ENCODE measurements at regions not wholly inside any gene's neighbourhood (a gene's known extent, or its start where the extent isn't known, plus 50 kb on each side); places are given as distances from the start of the nearest gene placed in this dataset.

- TF ChIP-seq SNAI1 (CRISPR knock-in tag; IDR thresholded peaks at IDR 0.05; ENCODE audit: borderline replicate concordance) (no peak), ZGPAT (CRISPR knock-in tag; IDR thresholded peaks at IDR 0.05) (no peak), PHF8 (CRISPR knock-in tag; IDR thresholded peaks at IDR 0.05) (no peak), ZFP37 (CRISPR knock-in tag; IDR thresholded peaks at IDR 0.05; ENCODE audit: borderline replicate concordance) (no peak), GTF3A (CRISPR knock-in tag; conservative IDR thresholded peaks at IDR 0.05) (no peak), ZNF572 (CRISPR knock-in tag; IDR thresholded peaks at IDR 0.05) (no peak), NCOA5 (CRISPR knock-in tag; IDR thresholded peaks at IDR 0.05) (no peak), TBL1XR1 (IDR thresholded peaks at IDR 0.05; ENCODE audit: borderline replicate concordance, low read length, partially characterized antibody) (no peak), GPBP1L1 (CRISPR knock-in tag; IDR thresholded peaks at IDR 0.05) (no peak), ZSCAN9 (CRISPR knock-in tag; IDR thresholded peaks at IDR 0.05; ENCODE audit: borderline replicate concordance) (no peak)
Observed at GRCh38 chr11:106322106-106322505, 244.6 kb downstream of the AASDHPPT start (continued).

GRCh38 chr11:106326087-106326486 lies 248.6 kb downstream of the AASDHPPT start:
- no peak for DNase-seq (ENCODE audit: low spot score)
- intact Hi-C loops (cut with micrococcal nuclease; ENCODE audit: unreplicated experiment), result no loop called here
- Histone ChIP-seq H3K9ac (ENCODE audit: insufficient read depth, low read depth, low read length) (no peak overlapping the region), H3K4me3 (replicated peaks in 1 of 3; ENCODE audit: insufficient read depth in 1 of 3, low read depth in 2 of 3, low read length in 3 of 3) (no peak overlapping the region), H3K9me3 (ENCODE audit: low read length) (peaks cover 55% of the 10 kb centered on the region), H4K20me1 (ENCODE audit: insufficient read depth, low read length) (no peaks in the 10 kb centered on the region), H3K79me2 (ENCODE audit: insufficient read depth, low read length) (no peaks in the 10 kb centered on the region), H3K27me3 (ENCODE audit: control insufficient read depth in 1 of 2, insufficient read depth in 2 of 2, low read length in 2 of 2) (no peaks in the 10 kb centered on the region), H3K4me2 (ENCODE audit: low read depth, low read length) (no peak overlapping the region), H3K27ac (ENCODE audit: extremely low read length, insufficient read depth, low read length) (no peak overlapping the region), H3K4me1 (ENCODE audit: insufficient read depth, low read length) (no peaks in the 10 kb centered on the region), H2AFZ (ENCODE audit: low read length) (no peak overlapping the region), H3K36me3 (replicated peaks in 1 of 2; ENCODE audit: control insufficient read depth in 1 of 2, insufficient read depth in 2 of 2, low read length in 2 of 2) (no peaks in the 10 kb centered on the region)
- CTCF ChIA-PET (ENCODE audit: low intra/inter-chr PET ratio, low total read pairs), result no interaction called here
- WGBS (ENCODE audit: low lambda C conversion rate), result 1% methylated on average over 3 of the region's 3 CpGs
- in situ Hi-C loops (cut with HindIII; ENCODE audit: extremely low pct_ligation_motif_present, low pct_unique_long_range_greater_than_20kb), result no loop called here
- POLR2A ChIA-PET, result no interaction called here
- FAIRE-seq, result no peak
- no peak for ATAC-seq
- no TSS peak for BruUV-seq (replicated peaks)
- TF ChIP-seq HNF1B (CRISPR knock-in tag; IDR thresholded peaks at IDR 0.05), result no peak
- no peak for TF ChIP-seq KDM5A (IDR thresholded peaks at IDR 0.05; ENCODE audit: borderline replicate concordance, low read length)
- no peak for TF ChIP-seq BRF2 (CRISPR knock-in tag; IDR thresholded peaks at IDR 0.05)
- no peak for TF ChIP-seq CEBPG (CRISPR knock-in tag; IDR thresholded peaks at IDR 0.05)
- no peak for TF ChIP-seq ZNF639 (CRISPR knock-in tag; conservative IDR thresholded peaks at IDR 0.05)
- no peak for TF ChIP-seq FIP1L1 (IDR thresholded peaks at IDR 0.05; ENCODE audit: borderline replicate concordance, insufficient read depth, low read depth, low read length)
- TF ChIP-seq ATRX (CRISPR knock-in tag; IDR thresholded peaks at IDR 0.05; ENCODE audit: borderline replicate concordance), result no peak
- no peak for TF ChIP-seq ZNF562 (CRISPR knock-in tag; IDR thresholded peaks at IDR 0.05; ENCODE audit: borderline replicate concordance)
- no peak for TF ChIP-seq MXI1 (IDR thresholded peaks at IDR 0.05; ENCODE audit: borderline replicate concordance, low read depth, low read length)
- no peak for TF ChIP-seq NFRKB (IDR thresholded peaks at IDR 0.05)
